ENCODE measurements at regions not wholly inside any gene's neighbourhood (a gene's known extent, or its start where the extent isn't known, plus 50 kb on each side); places are given as distances from the start of the nearest gene placed in this dataset.

DNA sequence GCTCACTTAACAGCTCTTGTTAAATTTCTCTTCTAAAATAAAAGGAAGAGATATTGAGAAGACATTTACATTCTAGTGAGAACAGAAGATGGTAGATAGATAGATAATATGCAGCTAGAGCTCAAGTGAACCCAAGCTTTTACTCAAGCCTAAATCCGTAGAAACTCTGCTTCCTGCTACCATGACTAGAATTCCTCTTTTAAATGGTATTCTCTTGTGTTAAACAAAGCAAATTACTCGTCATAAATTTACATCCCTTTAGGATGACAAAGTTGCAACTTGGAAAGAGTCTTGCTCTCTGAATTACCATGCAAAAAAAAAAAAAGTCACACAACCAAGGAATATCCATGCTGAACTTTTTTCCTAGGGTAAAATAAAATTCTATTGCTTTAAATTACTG lies 160.7 kb upstream of the LRFN5 start:
- H3K4me3 Mint-ChIP-seq = no peak overlapping the region
- no peak overlapping the region for H4K8ac ChIP-seq (replicated peaks; ENCODE audit: insufficient read length, low read depth, low read length)
- H3K4me1 ChIP-seq (ENCODE audit: insufficient read depth, low read length) = no peaks in the 10 kb centered on the region
- no peak overlapping the region for H3K14ac ChIP-seq (ENCODE audit: insufficient read depth, low read length)
- no peak overlapping the region for H3K56ac ChIP-seq (ENCODE audit: insufficient read length, low read depth, low read length)
- H3K4me1 Mint-ChIP-seq = peaks cover 15 to 23% of the 10 kb centered on the region in 2 experiments; a peak in 3 of 4 replicates
- no peaks in the 10 kb centered on the region for H4K20me1 ChIP-seq (ENCODE audit: control insufficient read depth, insufficient read depth, insufficient read length)
- H3K27ac Mint-ChIP-seq = peak overlapping the region in 1 of 3 experiments; percentile 81; a peak in 1 of 7 replicates
- H3K18ac ChIP-seq (ENCODE audit: insufficient read length, low read depth, low read length) = no peak overlapping the region
- H3K36me3 Mint-ChIP-seq (ENCODE audit: insufficient read depth in 1 of 3, low read depth in 3 of 3) = no peaks in the 10 kb centered on the region
- no CpG with 5 or more reads among the region's 2 CpGs for WGBS (ENCODE audit: extremely low coverage, insufficient read length, low lambda C conversion rate)
- no peak overlapping the region for H3K4ac ChIP-seq (ENCODE audit: low read depth, low read length)
- H2AK5ac ChIP-seq (ENCODE audit: insufficient read length, low read length) = no peak overlapping the region
- no peak overlapping the region for H3K4me2 ChIP-seq (ENCODE audit: insufficient read depth, insufficient read length, low read length)
- H3T11ph ChIP-seq (ENCODE audit: low read length) = no peak overlapping the region
- H2BK12ac ChIP-seq (ENCODE audit: insufficient read length, low read depth, low read length) = no peak overlapping the region
- H3K79me2 ChIP-seq (ENCODE audit: insufficient read depth, low read length) = no peaks in the 10 kb centered on the region
- no peaks in the 10 kb centered on the region for H3K9me3 ChIP-seq (ENCODE audit: control insufficient read depth, low read depth, low read length)
- H4K91ac ChIP-seq (ENCODE audit: insufficient read length, low read depth, low read length) = no peak overlapping the region
- H2BK120ac ChIP-seq (ENCODE audit: low read depth, low read length, poor library complexity, severe bottlenecking) = no peak overlapping the region
- no peaks in the 10 kb centered on the region for H3K23me2 ChIP-seq (ENCODE audit: insufficient read length, low read depth, low read length, poor library complexity, severe bottlenecking)
- H2BK15ac ChIP-seq (ENCODE audit: low read depth, low read length) = no peak overlapping the region
- H3K79me1 ChIP-seq (ENCODE audit: insufficient read depth, low read depth, low read length, poor library complexity, severe bottlenecking) = no peaks in the 10 kb centered on the region
- H3K27ac ChIP-seq (ENCODE audit: insufficient read length, low read depth, low read length) = no peak overlapping the region
- H2AFZ ChIP-seq (ENCODE audit: low read length) = no peak overlapping the region
- no peak overlapping the region for H2BK5ac ChIP-seq (ENCODE audit: insufficient read length, low read length)
- no peak for DNase-seq
- H3K9ac ChIP-seq (ENCODE audit: extremely low read depth, insufficient read length, low read length) = no peak overlapping the region
- H3K9me3 Mint-ChIP-seq = no peaks in the 10 kb centered on the region
- no peak overlapping the region for H3K23ac ChIP-seq (ENCODE audit: insufficient read length, low read depth, low read length)
- H4K5ac ChIP-seq (ENCODE audit: insufficient read length, low read depth, low read length) = no peak overlapping the region
- H3K27me3 ChIP-seq (ENCODE audit: insufficient read depth, low read length) = no peaks in the 10 kb centered on the region
- no peaks in the 10 kb centered on the region for H3K27me3 Mint-ChIP-seq (ENCODE audit: low read depth)
- TF ChIP-seq, protein P1, sequence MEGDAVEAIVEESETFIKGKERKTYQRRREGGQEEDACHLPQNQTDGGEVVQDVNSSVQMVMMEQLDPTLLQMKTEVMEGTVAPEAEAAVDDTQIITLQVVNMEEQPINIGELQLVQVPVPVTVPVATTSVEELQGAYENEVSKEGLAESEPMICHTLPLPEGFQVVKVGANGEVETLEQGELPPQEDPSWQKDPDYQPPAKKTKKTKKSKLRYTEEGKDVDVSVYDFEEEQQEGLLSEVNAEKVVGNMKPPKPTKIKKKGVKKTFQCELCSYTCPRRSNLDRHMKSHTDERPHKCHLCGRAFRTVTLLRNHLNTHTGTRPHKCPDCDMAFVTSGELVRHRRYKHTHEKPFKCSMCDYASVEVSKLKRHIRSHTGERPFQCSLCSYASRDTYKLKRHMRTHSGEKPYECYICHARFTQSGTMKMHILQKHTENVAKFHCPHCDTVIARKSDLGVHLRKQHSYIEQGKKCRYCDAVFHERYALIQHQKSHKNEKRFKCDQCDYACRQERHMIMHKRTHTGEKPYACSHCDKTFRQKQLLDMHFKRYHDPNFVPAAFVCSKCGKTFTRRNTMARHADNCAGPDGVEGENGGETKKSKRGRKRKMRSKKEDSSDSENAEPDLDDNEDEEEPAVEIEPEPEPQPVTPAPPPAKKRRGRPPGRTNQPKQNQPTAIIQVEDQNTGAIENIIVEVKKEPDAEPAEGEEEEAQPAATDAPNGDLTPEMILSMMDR (conservative IDR thresholded peaks at IDR 0.05) = no peak
- no peak overlapping the region for H2BK20ac ChIP-seq (ENCODE audit: low read depth, low read length, poor library complexity, severe bottlenecking)
